ENCODE measurements at regions not wholly inside any gene's neighbourhood (a gene's known extent, or its start where the extent isn't known, plus 50 kb on each side); places are given as distances from the start of the nearest gene placed in this dataset.

DNA sequence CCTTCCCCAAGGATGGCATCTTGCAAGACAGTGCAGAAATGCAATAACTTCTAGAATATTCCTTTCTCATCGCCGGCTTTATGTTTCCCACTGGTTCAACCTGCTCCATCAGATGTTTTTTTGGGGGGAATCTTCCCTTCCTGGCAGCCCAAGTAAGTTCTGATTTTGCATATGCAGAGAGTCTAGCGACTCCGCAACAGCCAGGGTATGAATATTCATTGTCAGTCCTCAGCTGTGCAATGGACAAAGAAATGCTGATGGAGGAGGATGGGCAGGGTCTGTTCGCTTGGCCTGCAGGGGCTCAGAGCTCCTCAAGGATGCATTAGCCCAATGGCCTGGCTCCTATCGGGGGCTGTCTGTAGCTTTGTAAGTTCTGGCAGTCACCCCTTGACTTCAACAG lies 358.8 kb upstream of the CCL2 start:
- no peaks in the 10 kb centered on the region for H3K27me3 ChIP-seq
- no peaks in the 10 kb centered on the region for H3K9me3 ChIP-seq
- H3K27ac ChIP-seq: no peak overlapping the region
- TF ChIP-seq, protein P1, sequence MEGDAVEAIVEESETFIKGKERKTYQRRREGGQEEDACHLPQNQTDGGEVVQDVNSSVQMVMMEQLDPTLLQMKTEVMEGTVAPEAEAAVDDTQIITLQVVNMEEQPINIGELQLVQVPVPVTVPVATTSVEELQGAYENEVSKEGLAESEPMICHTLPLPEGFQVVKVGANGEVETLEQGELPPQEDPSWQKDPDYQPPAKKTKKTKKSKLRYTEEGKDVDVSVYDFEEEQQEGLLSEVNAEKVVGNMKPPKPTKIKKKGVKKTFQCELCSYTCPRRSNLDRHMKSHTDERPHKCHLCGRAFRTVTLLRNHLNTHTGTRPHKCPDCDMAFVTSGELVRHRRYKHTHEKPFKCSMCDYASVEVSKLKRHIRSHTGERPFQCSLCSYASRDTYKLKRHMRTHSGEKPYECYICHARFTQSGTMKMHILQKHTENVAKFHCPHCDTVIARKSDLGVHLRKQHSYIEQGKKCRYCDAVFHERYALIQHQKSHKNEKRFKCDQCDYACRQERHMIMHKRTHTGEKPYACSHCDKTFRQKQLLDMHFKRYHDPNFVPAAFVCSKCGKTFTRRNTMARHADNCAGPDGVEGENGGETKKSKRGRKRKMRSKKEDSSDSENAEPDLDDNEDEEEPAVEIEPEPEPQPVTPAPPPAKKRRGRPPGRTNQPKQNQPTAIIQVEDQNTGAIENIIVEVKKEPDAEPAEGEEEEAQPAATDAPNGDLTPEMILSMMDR (IDR thresholded peaks at IDR 0.05): no peak
- TF ChIP-seq POLR2A (IDR thresholded peaks at IDR 0.05): no peak
- H3K4me3 ChIP-seq: no peak overlapping the region
- no peaks in the 10 kb centered on the region for H3K4me1 ChIP-seq
- no peaks in the 10 kb centered on the region for H3K36me3 ChIP-seq
- DNase-seq: no peak

DNA sequence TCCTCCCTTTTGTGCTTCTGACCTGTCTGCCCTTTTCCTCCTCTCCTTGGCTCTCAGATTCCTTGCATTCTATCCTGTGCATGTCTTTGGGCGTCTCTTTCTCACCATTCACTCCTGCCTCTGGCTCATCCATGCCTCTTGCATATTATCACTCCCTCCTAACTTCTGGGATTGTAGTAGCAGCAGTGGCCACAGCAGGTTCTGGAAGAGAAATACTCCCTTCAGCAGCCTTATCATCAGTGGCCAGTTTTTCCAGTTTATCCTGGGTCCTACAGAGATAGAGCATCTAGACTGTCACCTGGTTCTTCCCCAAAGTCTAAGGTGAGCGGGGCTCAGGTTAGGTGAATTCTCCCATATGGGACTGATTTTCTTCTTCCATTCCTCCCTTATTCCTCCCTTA lies 354.0 kb upstream of the CCL2 start:
- TF ChIP-seq, protein P1 (IDR thresholded peaks at IDR 0.05): no peak
- TF ChIP-seq POLR2A (IDR thresholded peaks at IDR 0.05): no peak

DNA sequence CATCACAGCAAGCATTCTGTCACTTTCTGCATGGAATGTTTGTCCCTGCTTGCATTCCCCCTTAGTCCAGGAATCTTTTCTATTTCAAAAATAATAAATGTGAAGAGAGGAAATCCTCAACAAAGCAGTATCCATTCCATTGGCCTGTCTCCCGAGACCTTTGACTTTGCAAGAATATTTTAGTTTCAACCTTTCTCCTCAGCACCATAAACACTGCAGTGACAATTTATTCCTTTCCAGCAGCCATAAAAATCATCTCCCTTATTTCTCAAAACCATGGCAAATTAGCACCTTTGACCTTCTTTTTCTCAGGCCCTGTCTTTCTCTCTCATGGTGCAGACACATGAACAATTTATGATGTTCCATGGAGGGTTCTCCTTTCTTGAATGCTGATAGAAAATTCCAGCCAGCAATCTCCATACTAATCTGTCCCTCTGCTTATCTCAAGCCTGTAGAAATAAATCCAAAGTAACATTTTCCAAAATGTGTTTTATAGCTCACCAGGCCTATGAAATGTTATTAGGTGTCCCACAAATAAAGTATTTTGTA lies 352.1 kb upstream of the CCL2 start:
- H3K36me3 ChIP-seq: no peaks in the 10 kb centered on the region

More for the DNA sequence above, 354.0 kb upstream of the CCL2 start:
- Histone ChIP-seq H3K27ac (no peak overlapping the region), H3K4me1 (no peaks in the 10 kb centered on the region), H3K9me3 (no peaks in the 10 kb centered on the region), H3K27me3 (no peaks in the 10 kb centered on the region), H3K4me3 (no peak overlapping the region), H3K36me3 (no peaks in the 10 kb centered on the region)
- DNase-seq: no peak

DNA sequence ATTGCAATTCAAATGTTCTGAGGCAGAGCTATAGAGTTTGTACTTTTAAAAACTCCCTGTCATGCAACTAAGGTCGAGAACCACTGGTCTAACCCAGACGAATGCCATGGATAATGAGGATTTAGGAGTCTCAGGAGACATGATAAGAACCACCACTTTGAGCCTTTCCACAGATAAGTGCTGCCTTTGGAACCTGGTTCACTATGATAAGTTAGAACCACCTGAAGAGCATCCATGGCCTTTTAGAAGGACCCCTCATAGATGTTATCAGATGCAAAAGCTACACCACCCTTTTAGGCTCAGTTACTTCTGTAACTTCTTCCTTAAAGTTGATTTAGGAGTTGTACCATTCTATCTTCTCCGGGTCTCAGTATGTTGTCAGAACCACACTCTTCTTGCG lies 350.6 kb upstream of the CCL2 start:
- H3K9me3 ChIP-seq: no peaks in the 10 kb centered on the region
- H3K4me1 ChIP-seq: no peaks in the 10 kb centered on the region
- no peaks in the 10 kb centered on the region for H3K27me3 ChIP-seq
- DNase-seq: no peak
- H3K4me3 ChIP-seq: no peak overlapping the region
- no peaks in the 10 kb centered on the region for H3K36me3 ChIP-seq
- TF ChIP-seq, protein P1 (IDR thresholded peaks at IDR 0.05): no peak
- no peak for TF ChIP-seq POLR2A (IDR thresholded peaks at IDR 0.05)
- no peak overlapping the region for H3K27ac ChIP-seq

More for the DNA sequence above, 352.1 kb upstream of the CCL2 start:
- Histone ChIP-seq H3K27me3 (no peaks in the 10 kb centered on the region), H3K27ac (no peak overlapping the region), H3K9me3 (no peaks in the 10 kb centered on the region), H3K4me3 (no peak overlapping the region), H3K4me1 (no peaks in the 10 kb centered on the region)
- TF ChIP-seq, protein P1 (IDR thresholded peaks at IDR 0.05): no peak
- TF ChIP-seq POLR2A (IDR thresholded peaks at IDR 0.05): no peak
- no peak for DNase-seq

DNA sequence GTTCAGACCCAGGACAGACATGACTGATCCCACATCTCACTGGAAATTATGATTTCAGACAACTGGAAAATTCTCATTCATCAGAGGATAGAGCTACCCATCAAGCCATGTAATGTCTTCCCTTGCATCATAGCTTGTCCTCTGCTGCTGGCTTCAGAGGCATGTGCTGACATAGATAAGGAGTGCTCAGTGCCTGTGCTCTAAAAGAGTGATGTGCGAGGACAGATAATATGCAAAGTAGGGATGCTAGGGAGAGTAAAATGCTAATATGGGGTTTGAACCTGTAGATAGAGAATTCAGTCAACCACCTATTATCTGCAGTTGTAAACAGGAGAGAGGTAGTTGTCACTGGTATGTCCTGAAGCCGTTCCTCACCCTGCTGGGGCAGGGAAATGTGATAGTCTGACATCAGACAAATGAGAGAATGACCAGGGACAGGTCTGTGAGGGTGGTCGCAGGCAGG lies 349.7 kb upstream of the CCL2 start:
- Histone ChIP-seq H3K4me1 (no peaks in the 10 kb centered on the region), H3K27ac (no peak overlapping the region), H3K9me3 (no peaks in the 10 kb centered on the region), H3K4me3 (no peak overlapping the region), H3K27me3 (no peaks in the 10 kb centered on the region), H3K36me3 (no peaks in the 10 kb centered on the region)
- no peak for DNase-seq
- no peak for TF ChIP-seq POLR2A (IDR thresholded peaks at IDR 0.05)
- TF ChIP-seq, protein P1 (IDR thresholded peaks at IDR 0.05): no peak

Data from Peyer's patch (tissue), 4 donors.